A549 (cell line): ENCODE measurements at regions not wholly inside any gene's neighbourhood (a gene's known extent, or its start where the extent isn't known, plus 50 kb on each side); places are given as distances from the start of the nearest gene placed in this dataset.

Source experiments
- CBX8 ChIP-seq: fragments of 200-600 bp; sonication (generic); IDR thresholded peaks from 2 replicates; pipeline ENCODE4 v1.6.1; 2016
- CHD2 ChIP-seq: fragments of 150-350 bp; IDR thresholded peaks from 2 replicates; pipeline ENCODE4 v1.6.1; 2014; ENCODE audit warnings: low read length; ENCODE audit not compliant: partially characterized antibody
- EHMT2 ChIP-seq: fragments of 200-600 bp; sonication (generic); IDR thresholded peaks from 2 replicates; pipeline ENCODE4 v1.6.1; 2016; ENCODE audit warnings: antibody characterized with exemption, low read depth, mild to moderate bottlenecking, moderate library complexity
- EP300 ChIP-seq, 2 experiments: fragments of >200 bp; sonication (Bioruptor Twin); formaldehyde crosslinking; IDR thresholded peaks; 2 replicates in 1 of 2; 3 replicates in 1 of 2; pipeline ENCODE4 v1.6.1; 2016 to 2017
- FOSB ChIP-seq: fragments of 250-450 bp; sonication (Bioruptor Pico); IDR thresholded peaks from 2 replicates; pipeline ENCODE4 v1.5.0; 2020; ENCODE audit warnings: mild to moderate bottlenecking, moderate library complexity
- JUN ChIP-seq, 2 experiments: fragments of >200 bp; sonication (Bioruptor Twin); formaldehyde crosslinking; IDR thresholded peaks; 2 replicates in 1 of 2; 3 replicates in 1 of 2; pipeline ENCODE4 v1.6.1; 2016 to 2017
- MAZ ChIP-seq: fragments of 150-350 bp; IDR thresholded peaks from 2 replicates; pipeline ENCODE4 v1.6.1; 2014; ENCODE audit warnings: antibody characterized with exemption, low read depth, low read length, borderline replicate concordance
- PHF8 ChIP-seq: fragments of 200-600 bp; sonication (generic); IDR thresholded peaks from 2 replicates; pipeline ENCODE4 v1.6.1; 2016; ENCODE audit warnings: low read depth, mild to moderate bottlenecking, antibody characterized with exemption, moderate library complexity, borderline replicate concordance
- POLR2AphosphoS2 ChIP-seq: conservative IDR thresholded peaks from 2 replicates; pipeline ENCODE4 v1.6.1; 2012; ENCODE audit warnings: low read length, improper control_type of control experiment, inconsistent platforms
- RAD21 ChIP-seq, 2 experiments: fragments of >200 bp in 1 of 2; sonication (Bioruptor Twin) in 1 of 2; formaldehyde crosslinking in 1 of 2; IDR thresholded peaks in 1 of 2; conservative IDR thresholded peaks in 1 of 2; 2 replicates in 1 of 2; 3 replicates in 1 of 2; pipeline ENCODE4 v1.6.1; 2012 to 2018; ENCODE audit warnings: inconsistent platforms in 1 of 2
- RNF2 ChIP-seq: fragments of 200-600 bp; sonication (generic); IDR thresholded peaks from 2 replicates; pipeline ENCODE4 v1.6.1; 2016; ENCODE audit warnings: low read depth, mild to moderate bottlenecking, antibody characterized with exemption, moderate library complexity, borderline replicate concordance
- TF ChIP-seq, protein P1 (sequence below): fragments of >200 bp; sonication (Bioruptor Twin); formaldehyde crosslinking; IDR thresholded peaks from 3 replicates; pipeline ENCODE4 v1.5.1; 2016
- TF ChIP-seq, protein P2 (sequence below): IDR thresholded peaks from 2 replicates; pipeline ENCODE4 v1.6.1; 2012

DNA sequence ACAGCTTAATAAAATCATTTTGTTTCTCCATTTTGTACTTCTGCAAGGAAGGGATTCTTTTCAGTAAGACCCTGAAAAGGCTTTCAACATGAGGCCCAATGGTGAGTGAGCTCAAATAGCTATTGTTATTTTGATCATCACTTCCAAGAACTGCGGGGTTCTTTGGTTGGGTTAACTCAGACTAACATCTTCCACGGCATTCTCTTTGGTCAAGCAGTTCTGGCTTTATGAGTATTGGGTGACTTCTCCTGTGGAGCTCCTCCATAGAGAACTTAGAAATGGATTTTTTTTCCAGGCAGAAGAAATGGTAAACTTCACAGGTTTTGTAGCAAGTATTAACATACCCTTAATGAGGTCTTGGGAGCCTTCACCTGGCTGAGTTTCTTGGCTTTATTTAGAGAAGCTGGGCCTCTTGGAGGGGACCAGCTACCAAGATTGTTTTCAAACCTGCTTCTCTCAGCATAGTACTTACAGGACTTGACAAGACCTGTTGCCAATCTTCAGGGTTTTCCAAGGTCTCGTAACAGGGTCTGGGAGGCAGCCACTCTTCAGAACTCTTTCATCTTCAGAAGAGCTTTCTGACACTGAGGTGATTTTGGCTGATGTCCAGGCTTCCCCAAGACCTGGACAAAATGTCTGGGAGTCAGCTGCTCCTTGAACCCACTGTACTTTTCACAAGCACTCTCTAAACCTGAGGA lies 353.2 kb upstream of the ETAA1 start:
- no peak for TF ChIP-seq RNF2
- TF ChIP-seq POLR2AphosphoS2: no peak
- TF ChIP-seq EP300 (IDR thresholded peaks at IDR 0.05): no peak
- TF ChIP-seq, protein P1, sequence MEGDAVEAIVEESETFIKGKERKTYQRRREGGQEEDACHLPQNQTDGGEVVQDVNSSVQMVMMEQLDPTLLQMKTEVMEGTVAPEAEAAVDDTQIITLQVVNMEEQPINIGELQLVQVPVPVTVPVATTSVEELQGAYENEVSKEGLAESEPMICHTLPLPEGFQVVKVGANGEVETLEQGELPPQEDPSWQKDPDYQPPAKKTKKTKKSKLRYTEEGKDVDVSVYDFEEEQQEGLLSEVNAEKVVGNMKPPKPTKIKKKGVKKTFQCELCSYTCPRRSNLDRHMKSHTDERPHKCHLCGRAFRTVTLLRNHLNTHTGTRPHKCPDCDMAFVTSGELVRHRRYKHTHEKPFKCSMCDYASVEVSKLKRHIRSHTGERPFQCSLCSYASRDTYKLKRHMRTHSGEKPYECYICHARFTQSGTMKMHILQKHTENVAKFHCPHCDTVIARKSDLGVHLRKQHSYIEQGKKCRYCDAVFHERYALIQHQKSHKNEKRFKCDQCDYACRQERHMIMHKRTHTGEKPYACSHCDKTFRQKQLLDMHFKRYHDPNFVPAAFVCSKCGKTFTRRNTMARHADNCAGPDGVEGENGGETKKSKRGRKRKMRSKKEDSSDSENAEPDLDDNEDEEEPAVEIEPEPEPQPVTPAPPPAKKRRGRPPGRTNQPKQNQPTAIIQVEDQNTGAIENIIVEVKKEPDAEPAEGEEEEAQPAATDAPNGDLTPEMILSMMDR: no peak
- no peak for TF ChIP-seq JUN (IDR thresholded peaks at IDR 0.05)
- no peak for TF ChIP-seq MAZ
- TF ChIP-seq CBX8: no peak
- TF ChIP-seq FOSB: no peak
- TF ChIP-seq EHMT2: no peak
- TF ChIP-seq RAD21 (conservative IDR thresholded peaks at IDR 0.05 in 1 of 2, IDR thresholded peaks at IDR 0.05 in 1 of 2): no peak
- TF ChIP-seq, protein P2, sequence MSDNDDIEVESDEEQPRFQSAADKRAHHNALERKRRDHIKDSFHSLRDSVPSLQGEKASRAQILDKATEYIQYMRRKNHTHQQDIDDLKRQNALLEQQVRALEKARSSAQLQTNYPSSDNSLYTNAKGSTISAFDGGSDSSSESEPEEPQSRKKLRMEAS: no peak
- no peak for TF ChIP-seq PHF8
- no peak for TF ChIP-seq CHD2
